Karpas-422 (cell line): ENCODE measurements at regions not wholly inside any gene's neighbourhood (a gene's known extent, or its start where the extent isn't known, plus 50 kb on each side); places are given as distances from the start of the nearest gene placed in this dataset.
"Not testable (repeated sequence)": the region's sequence is repeated elsewhere in the genome, so short reads cannot be mapped to it uniquely, and the experiment has no call there.

Experiments used
- DNase-seq: peaks from one replicate; pipeline ENCODE4 v3.0.0-alpha.2; 2015
- H2AFZ ChIP-seq: fragments of 200-600 bp; sonication (generic); 2 replicates; pipeline ENCODE4 v1.6.1; 2014; ENCODE audit warnings: antibody characterized with exemption, low read length, mixed read lengths
- H3K27ac ChIP-seq: fragments of 200-600 bp; sonication (generic); 2 replicates; pipeline ENCODE4 v1.5.1; 2014; ENCODE audit warnings: mild to moderate bottlenecking, low read length, moderate library complexity
- H3K27me3 ChIP-seq: fragments of 200-600 bp; sonication (generic); 2 replicates; pipeline ENCODE4 v1.6.1; 2014; ENCODE audit warnings: low read length, mixed read lengths
- H3K36me3 ChIP-seq: fragments of 200-600 bp; sonication (generic); 2 replicates; pipeline ENCODE4 v1.6.1; 2014; ENCODE audit warnings: low read length, mixed read lengths; ENCODE audit not compliant: insufficient read depth
- H3K4me1 ChIP-seq: fragments of 200-600 bp; sonication (generic); 2 replicates; pipeline ENCODE4 v1.6.1; 2014; ENCODE audit warnings: mild to moderate bottlenecking, low read length, mixed read lengths
- H3K4me2 ChIP-seq: fragments of 200-600 bp; sonication (generic); 2 replicates; pipeline ENCODE4 v1.6.1; 2014; ENCODE audit warnings: low read length, low read depth, mild to moderate bottlenecking; ENCODE audit not compliant: poor library complexity, severe bottlenecking
- H3K4me3 ChIP-seq: fragments of 200-600 bp; sonication (generic); 2 replicates; pipeline ENCODE4 v1.5.1; 2014; ENCODE audit warnings: mild to moderate bottlenecking, antibody characterized with exemption, low read length, mixed read lengths
- H3K79me2 ChIP-seq: fragments of 200-600 bp; sonication (generic); 2 replicates; pipeline ENCODE4 v1.6.1; 2014; ENCODE audit warnings: mild to moderate bottlenecking, low read length, mixed read lengths
- H3K9ac ChIP-seq: fragments of 200-600 bp; sonication (generic); 2 replicates; pipeline ENCODE4 v1.6.0; 2014; ENCODE audit warnings: low read length
- H3K9me2 ChIP-seq: fragments of 200-600 bp; sonication (generic), shearing (Covaris generic); replicated peaks from 2 replicates; pipeline ENCODE4 v1.6.0; 2014; ENCODE audit warnings: mild to moderate bottlenecking, low read length, moderate library complexity; ENCODE audit not compliant: insufficient read depth
- H3K9me3 ChIP-seq: fragments of 300-700, 200-600 bp; sonication (generic); 2 replicates; pipeline ENCODE4 v1.6.1; 2014; ENCODE audit warnings: low read length, mixed read lengths
- H4K20me1 ChIP-seq: fragments of 200-600 bp; sonication (generic); 2 replicates; pipeline ENCODE4 v1.6.1; 2014; ENCODE audit warnings: mild to moderate bottlenecking, antibody characterized with exemption, low read length, low read depth; ENCODE audit not compliant: insufficient read depth

DNA sequence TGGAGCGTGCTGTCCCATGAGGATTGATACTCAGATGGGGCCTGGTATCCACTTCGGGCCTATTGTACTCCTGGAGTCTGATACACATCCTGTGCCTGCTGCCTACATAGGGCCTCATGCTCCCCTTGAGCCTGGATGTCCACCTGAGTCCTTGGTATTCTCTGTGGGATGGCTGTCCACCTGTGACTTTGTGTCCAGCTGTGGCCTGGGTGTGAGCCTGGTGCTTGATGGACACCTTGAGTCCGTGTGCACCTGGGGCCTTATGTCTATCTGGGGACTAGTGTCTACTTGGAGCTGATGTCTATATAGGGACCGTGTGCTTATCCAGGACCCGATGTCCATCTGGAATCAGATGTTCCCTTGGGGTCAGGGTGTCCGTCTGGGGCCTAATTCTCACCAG is 75.9 kb upstream of the THOC3 start:
- H4K20me1 ChIP-seq, DNase-seq, H3K27ac ChIP-seq, H3K9me3 ChIP-seq, H2AFZ ChIP-seq, H3K36me3 ChIP-seq, H3K9me2 ChIP-seq, H3K4me3 ChIP-seq, H3K27me3 ChIP-seq, H3K79me2 ChIP-seq, H3K4me2 ChIP-seq, H3K4me1 ChIP-seq, H3K9ac ChIP-seq: not testable (repeated sequence)

DNA sequence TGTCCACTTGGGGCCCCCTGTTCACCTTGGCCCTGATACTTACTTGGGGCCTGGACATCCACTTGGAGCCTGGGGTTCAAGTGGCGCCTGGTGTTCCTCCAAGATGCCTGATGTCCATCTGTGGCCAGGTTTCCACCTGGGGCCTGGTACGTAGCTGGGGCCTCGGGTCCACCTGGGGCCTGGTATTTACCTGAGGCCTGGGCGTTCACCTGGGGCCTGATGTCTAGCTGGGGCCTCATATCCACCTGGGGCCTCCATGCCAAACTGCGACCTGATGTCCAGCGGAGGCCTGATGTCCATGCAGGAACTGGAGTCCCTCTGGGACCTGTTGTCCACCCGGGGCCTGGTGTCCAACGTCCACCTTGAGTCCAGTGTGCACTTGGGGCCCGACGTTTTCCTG is 76.3 kb upstream of the THOC3 start:
- not testable (repeated sequence) for H3K9me2 ChIP-seq, H3K4me2 ChIP-seq, H3K27ac ChIP-seq, H3K79me2 ChIP-seq, H2AFZ ChIP-seq, H3K4me1 ChIP-seq, H3K9ac ChIP-seq, DNase-seq, H4K20me1 ChIP-seq, H3K36me3 ChIP-seq, H3K4me3 ChIP-seq, H3K27me3 ChIP-seq, H3K9me3 ChIP-seq

DNA sequence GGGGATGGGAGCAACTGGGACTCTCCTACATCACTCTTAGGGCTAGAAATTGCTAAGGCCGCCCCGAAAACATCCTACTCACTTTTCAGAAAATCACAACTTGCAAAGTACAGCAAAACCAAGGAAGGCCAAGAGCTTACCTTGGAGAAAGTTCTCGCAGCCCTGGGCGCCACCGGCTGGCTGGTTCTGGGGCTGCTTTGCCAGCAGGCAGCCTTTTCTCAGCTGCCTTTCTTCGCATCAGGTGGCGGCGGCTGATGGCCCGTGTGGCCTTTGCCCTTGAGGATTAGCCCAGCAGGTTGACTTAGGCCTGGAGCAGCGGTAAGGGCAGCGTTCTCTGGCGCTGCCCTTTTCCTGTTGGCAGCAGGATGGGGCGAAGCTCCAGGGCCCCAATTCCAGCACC is 77.3 kb upstream of the THOC3 start:
- not testable (repeated sequence) for H4K20me1 ChIP-seq

DNA sequence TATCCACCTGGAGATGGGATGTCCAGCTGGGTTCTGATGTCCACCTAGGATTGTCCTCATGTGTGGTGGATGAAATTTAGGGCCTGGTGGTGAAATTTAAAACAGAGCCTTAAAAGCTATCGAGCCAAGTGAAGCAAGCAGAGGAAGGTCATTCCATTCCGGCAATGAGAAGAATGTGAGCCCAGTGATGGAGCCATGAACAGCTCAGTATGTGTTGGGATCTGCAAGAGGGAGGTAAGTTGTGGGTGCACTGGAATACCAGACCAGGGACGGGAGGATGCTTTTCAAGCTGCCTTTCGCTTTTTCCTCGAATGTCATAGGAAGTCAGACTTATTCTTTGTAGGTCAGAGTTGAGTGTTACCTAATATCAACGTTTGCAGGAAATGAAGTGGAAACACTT is 80.6 kb upstream of the THOC3 start:
- not testable (repeated sequence) for H3K36me3 ChIP-seq, H2AFZ ChIP-seq, H3K27ac ChIP-seq, H4K20me1 ChIP-seq, H3K9ac ChIP-seq, H3K79me2 ChIP-seq, H3K4me1 ChIP-seq, H3K9me2 ChIP-seq, DNase-seq, H3K4me2 ChIP-seq, H3K27me3 ChIP-seq, H3K4me3 ChIP-seq, H3K9me3 ChIP-seq

More for the DNA sequence above, 77.3 kb upstream of the THOC3 start:
- H2AFZ ChIP-seq, H3K4me3 ChIP-seq, H3K79me2 ChIP-seq, H3K4me1 ChIP-seq, H3K9ac ChIP-seq, DNase-seq, H3K9me2 ChIP-seq, H3K27ac ChIP-seq, H3K9me3 ChIP-seq, H3K4me2 ChIP-seq, H3K27me3 ChIP-seq, H3K36me3 ChIP-seq: not testable (repeated sequence)

DNA sequence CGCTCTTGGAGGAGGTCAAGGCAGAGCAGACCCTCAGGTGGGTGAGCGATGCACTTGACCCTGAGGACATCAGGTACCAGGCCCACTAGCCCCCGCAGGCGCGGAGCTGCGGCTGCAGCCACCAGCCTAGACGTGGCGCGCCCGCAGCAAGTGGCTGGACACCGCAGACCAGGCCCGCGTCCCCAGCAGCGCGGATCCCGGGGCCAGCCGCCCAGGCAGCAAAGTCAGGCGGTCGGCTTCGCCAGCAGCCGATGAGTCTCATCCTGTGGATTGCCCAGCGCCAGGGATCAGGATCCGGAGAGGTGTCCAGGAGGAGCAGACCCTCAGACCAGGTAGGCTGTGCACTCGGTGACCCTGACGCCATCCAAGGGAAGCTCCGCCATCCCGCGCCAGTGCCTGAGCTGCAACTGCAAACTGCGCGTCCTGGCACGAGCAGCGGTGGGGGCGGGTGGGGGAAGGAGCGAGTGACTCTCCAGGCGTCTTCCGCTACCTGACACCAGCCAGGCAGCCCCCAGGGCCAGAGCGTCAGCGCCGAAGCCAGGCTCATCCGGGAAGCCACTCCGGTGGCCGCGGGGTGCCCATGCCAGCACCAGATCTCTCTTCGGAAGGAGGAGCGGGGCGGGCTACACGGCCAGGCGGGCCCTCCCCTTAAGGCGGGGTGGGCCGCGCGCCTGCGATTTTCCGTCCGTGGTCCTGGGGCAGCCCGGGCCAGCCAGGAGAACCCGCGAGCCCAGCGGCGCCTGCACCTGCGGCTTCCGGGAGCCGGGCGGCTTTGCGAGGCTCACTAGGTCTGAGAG is 92.6 kb upstream of the THOC3 start:
- not testable (repeated sequence) for DNase-seq, H3K4me1 ChIP-seq, H3K9ac ChIP-seq, H3K79me2 ChIP-seq, H3K36me3 ChIP-seq, H2AFZ ChIP-seq, H3K27ac ChIP-seq, H3K4me3 ChIP-seq, H4K20me1 ChIP-seq, H3K27me3 ChIP-seq, H3K4me2 ChIP-seq, H3K9me3 ChIP-seq, H3K9me2 ChIP-seq

DNA sequence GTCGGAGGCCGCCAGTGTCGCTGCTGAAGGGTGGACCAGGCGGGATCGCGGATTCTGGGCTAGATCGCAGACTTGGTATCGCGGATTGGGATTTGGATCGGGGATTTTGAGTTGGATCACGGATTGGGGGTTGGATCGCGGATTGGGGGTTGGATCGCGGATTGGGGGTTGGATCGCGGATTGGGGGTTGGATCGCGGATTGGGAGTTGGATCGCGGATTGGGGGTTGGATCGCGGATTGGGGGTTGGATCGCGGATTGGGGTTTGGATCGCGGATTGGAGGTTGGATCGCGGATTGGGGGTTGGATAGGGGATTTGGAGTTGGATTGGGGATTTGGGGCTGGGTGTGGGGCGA is 93.1 kb upstream of the THOC3 start:
- DNase-seq, H3K27ac ChIP-seq, H3K9me3 ChIP-seq, H2AFZ ChIP-seq, H3K9me2 ChIP-seq, H3K27me3 ChIP-seq, H3K79me2 ChIP-seq, H3K36me3 ChIP-seq, H3K9ac ChIP-seq, H3K4me1 ChIP-seq, H4K20me1 ChIP-seq, H3K4me2 ChIP-seq, H3K4me3 ChIP-seq: not testable (repeated sequence)

DNA sequence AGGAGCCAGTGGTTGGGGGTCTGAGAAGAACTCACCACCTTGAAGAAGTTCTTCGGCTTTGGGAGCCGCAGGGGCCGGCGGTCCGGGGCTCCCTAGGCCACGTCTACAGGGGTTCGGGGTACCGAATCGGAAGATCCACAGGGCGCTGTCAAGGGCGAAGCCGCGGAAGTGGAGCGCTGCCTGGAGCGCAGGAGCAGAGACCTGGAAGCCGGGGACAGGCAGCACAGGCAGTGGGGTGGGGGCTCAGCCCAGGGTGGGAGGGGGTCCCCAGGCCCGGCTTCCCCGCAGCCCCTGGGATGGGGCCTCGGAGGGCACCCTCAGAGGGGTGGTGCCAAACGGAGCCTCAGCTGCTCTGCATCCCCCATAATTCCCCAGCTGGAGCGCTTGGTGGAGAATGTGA is 93.5 kb upstream of the THOC3 start:
- not testable (repeated sequence) for H3K4me1 ChIP-seq, H3K27me3 ChIP-seq, H2AFZ ChIP-seq, H3K27ac ChIP-seq, H3K79me2 ChIP-seq, H3K9ac ChIP-seq, H3K9me2 ChIP-seq, H3K9me3 ChIP-seq, H4K20me1 ChIP-seq, H3K4me3 ChIP-seq, DNase-seq, H3K4me2 ChIP-seq, H3K36me3 ChIP-seq

DNA sequence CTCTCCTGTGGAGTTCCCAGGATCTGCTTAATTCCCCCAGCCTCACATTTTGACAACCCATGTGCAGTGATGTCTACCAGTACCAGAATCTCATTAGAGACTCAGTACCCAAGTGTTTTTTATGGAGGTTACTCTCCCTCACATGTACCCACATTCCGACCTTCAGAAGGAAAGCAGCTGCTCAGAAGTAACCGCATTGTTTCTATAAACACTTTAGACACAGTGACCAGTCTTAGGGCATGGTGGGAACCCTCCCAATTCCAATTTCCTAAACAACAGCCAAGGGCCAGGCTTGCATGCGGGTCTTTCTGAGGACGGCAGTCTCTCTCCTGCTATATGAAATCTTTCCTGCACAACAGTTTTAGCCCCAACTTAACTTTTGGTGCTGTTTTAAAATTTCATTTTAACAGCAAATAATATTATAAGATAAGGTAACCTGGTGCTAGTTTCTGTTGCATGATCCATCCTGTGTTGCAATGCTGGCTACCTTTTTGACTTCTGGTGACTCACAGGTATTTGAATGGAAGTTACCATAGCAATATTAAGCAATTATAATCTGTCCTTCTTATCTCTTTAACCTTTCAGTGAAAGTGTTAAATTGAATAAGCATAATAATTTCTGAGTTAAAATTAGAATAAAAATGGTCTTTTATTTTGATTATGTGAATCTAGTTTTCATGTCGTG is 98.3 kb upstream of the THOC3 start:
- H3K27me3 ChIP-seq, H3K9me3 ChIP-seq, H3K4me2 ChIP-seq, DNase-seq, H4K20me1 ChIP-seq, H3K79me2 ChIP-seq, H3K4me1 ChIP-seq, H3K9ac ChIP-seq, H2AFZ ChIP-seq, H3K4me3 ChIP-seq, H3K27ac ChIP-seq, H3K9me2 ChIP-seq, H3K36me3 ChIP-seq: not testable (repeated sequence)
